Liver (tissue), 8 donors: ENCODE measurements at regions not wholly inside any gene's neighbourhood (a gene's known extent, or its start where the extent isn't known, plus 50 kb on each side); places are given as distances from the start of the nearest gene placed in this dataset.

ENCODE experiments used
- DNase-seq: peaks from one replicate; pipeline ENCODE4 v3.0.0-alpha.2; 2017; ENCODE audit warnings: low spot score
- H3K27ac ChIP-seq, 2 donors: one replicate each; pipeline ENCODE4 v1.7.0; 2013; ENCODE audit warnings: inconsistent platforms in 2 of 2, low read length in 2 of 2, control low read depth in 1 of 2, low read depth in 1 of 2, mild to moderate bottlenecking in 1 of 2
- H3K27me3 ChIP-seq, 4 donors: one replicate each; pipeline versions ENCODE4 v1.6.1 to v1.7.0; 2013; ENCODE audit warnings: low read length in 3 of 4, inconsistent platforms in 1 of 4, mild to moderate bottlenecking in 1 of 4, moderate library complexity in 1 of 4; ENCODE audit not compliant: control insufficient read depth in 4 of 4, insufficient read depth in 4 of 4
- H3K36me3 ChIP-seq, 4 donors: one replicate each; pipeline versions ENCODE4 v1.6.1 to v1.7.0; 2013; ENCODE audit warnings: low read length in 3 of 4, mild to moderate bottlenecking in 3 of 4, low read depth in 1 of 4, moderate library complexity in 1 of 4; ENCODE audit not compliant: control insufficient read depth in 4 of 4, insufficient read depth in 3 of 4
- H3K4me1 ChIP-seq, 4 donors: one replicate each; pipeline versions ENCODE4 v1.6.1 to v1.7.0; 2013; ENCODE audit warnings: low read length in 3 of 4, mild to moderate bottlenecking in 3 of 4, moderate library complexity in 1 of 4; ENCODE audit not compliant: control insufficient read depth in 4 of 4, insufficient read depth in 4 of 4
- H3K4me3 ChIP-seq, 3 donors: one replicate each; pipeline versions ENCODE4 v1.6.1 to v1.7.0; 2013; ENCODE audit warnings: low read length in 3 of 3, control low read depth in 1 of 3, low read depth in 1 of 3, mild to moderate bottlenecking in 1 of 3
- H3K9ac ChIP-seq, 2 donors: one replicate each; pipeline ENCODE4 v1.7.0; 2013; ENCODE audit warnings: low read length in 2 of 2, mild to moderate bottlenecking in 2 of 2, moderate library complexity in 2 of 2, control low read depth in 1 of 2, low read depth in 1 of 2
- H3K9me3 ChIP-seq, 4 donors: one replicate each; pipeline versions ENCODE4 v1.6.1 to v1.7.0; 2013; ENCODE audit warnings: low read length in 3 of 4; ENCODE audit not compliant: control insufficient read depth in 4 of 4
- ATF3 ChIP-seq: IDR thresholded peaks from 2 replicates; pipeline ENCODE4 v1.6.1; 2016; ENCODE audit warnings: antibody characterized with exemption
- CTCF ChIP-seq: fragments of 150-350 bp; IDR thresholded peaks from 2 replicates; pipeline ENCODE4 v1.5.1; 2017; ENCODE audit warnings: improper control_type of control experiment, low read depth, low read length; ENCODE audit not compliant: missing input control
- EGR1 ChIP-seq, 2 donors: IDR thresholded peaks; 2 replicates each; pipeline ENCODE4 v1.6.1; 2016 to 2018; ENCODE audit warnings: antibody characterized with exemption in 2 of 2, low read depth in 2 of 2
- FOXA1 ChIP-seq: IDR thresholded peaks from 2 replicates; pipeline ENCODE4 v1.6.1; 2016; ENCODE audit warnings: antibody characterized with exemption
- FOXA2 ChIP-seq: IDR thresholded peaks from 2 replicates; pipeline ENCODE4 v1.6.1; 2016; ENCODE audit warnings: antibody characterized with exemption
- GABPA ChIP-seq, 2 donors: IDR thresholded peaks in 1 of 2; conservative IDR thresholded peaks in 1 of 2; 2 replicates each; pipeline ENCODE4 v1.6.1; 2016; ENCODE audit warnings: antibody characterized with exemption in 2 of 2, mild to moderate bottlenecking in 1 of 2, moderate library complexity in 1 of 2
- HNF4A ChIP-seq, 2 donors: conservative IDR thresholded peaks; 2 replicates each; pipeline ENCODE4 v1.6.1; 2016; ENCODE audit warnings: antibody characterized with exemption in 2 of 2, mild to moderate bottlenecking in 2 of 2
- HNF4G ChIP-seq: IDR thresholded peaks from 2 replicates; pipeline ENCODE4 v1.6.1; 2016; ENCODE audit warnings: antibody characterized with exemption
- JUND ChIP-seq, 2 donors: IDR thresholded peaks; 2 replicates each; pipeline ENCODE4 v1.6.1; 2016; ENCODE audit warnings: antibody characterized with exemption in 2 of 2
- MAX ChIP-seq: IDR thresholded peaks from 2 replicates; pipeline ENCODE4 v1.6.1; 2016; ENCODE audit warnings: antibody characterized with exemption
- NR2F2 ChIP-seq: IDR thresholded peaks from 2 replicates; pipeline ENCODE4 v1.6.1; 2016; ENCODE audit warnings: antibody characterized with exemption
- RAD21 ChIP-seq, 2 donors: IDR thresholded peaks; 2 replicates each; pipeline ENCODE4 v1.6.1; 2016; ENCODE audit warnings: antibody characterized with exemption in 2 of 2, mild to moderate bottlenecking in 2 of 2
- REST ChIP-seq: IDR thresholded peaks from 2 replicates; pipeline ENCODE4 v1.6.1; 2016; ENCODE audit warnings: antibody characterized with exemption, mild to moderate bottlenecking
- RXRA ChIP-seq, 2 donors: IDR thresholded peaks; 2 replicates each; pipeline ENCODE4 v1.6.1; 2017 to 2018; ENCODE audit warnings: antibody characterized with exemption in 2 of 2, mild to moderate bottlenecking in 1 of 2
- SP1 ChIP-seq: IDR thresholded peaks from 2 replicates; pipeline ENCODE4 v1.6.1; 2018; ENCODE audit warnings: antibody characterized with exemption, mild to moderate bottlenecking
- TAF1 ChIP-seq: conservative IDR thresholded peaks from 2 replicates; pipeline ENCODE4 v1.6.1; 2016; ENCODE audit warnings: antibody characterized with exemption, mild to moderate bottlenecking
- YY1 ChIP-seq: IDR thresholded peaks from 2 replicates; pipeline ENCODE4 v1.6.1; 2016; ENCODE audit warnings: antibody characterized with exemption, mild to moderate bottlenecking
- WGBS: extraction: QIAGEN DNeasy Blood & Tissue Kit; methylation state at CpG from one replicate; pipeline ENCODE4 v1.1.7; 2013; 5-methylcytosine and 5-hydroxymethylcytosine counted together
- TF ChIP-seq, protein P1 (sequence below): IDR thresholded peaks from 2 replicates; pipeline ENCODE4 v1.6.1; 2016; ENCODE audit warnings: antibody characterized with exemption
- donor health status: healthy.
- donor health status: healthy.
- donor health status: healthy.
- donor health status: healthy.
- donor health status: healthy.

DNA sequence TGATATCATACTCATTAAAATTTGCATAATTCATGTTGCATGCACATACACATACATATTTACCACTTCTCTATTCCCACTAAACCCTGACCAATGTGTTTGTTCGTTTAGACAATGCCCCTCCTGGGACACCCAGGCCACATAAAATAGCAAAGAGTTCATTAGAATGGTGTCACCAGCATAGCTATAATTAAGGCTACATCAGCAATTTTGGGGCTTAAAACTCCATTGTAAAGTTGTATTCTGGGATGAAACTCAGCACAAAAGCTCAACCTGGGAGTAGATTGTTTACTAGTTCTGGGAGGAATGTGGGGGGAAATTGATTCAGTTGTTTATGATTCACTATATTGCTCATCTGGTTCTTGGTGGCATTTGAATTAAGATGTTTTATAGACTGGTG is 522.2 kb upstream of the SUCLG2 start:
- Histone ChIP-seq H3K27me3 (no peaks in the 10 kb centered on the region), H3K27ac (no peak overlapping the region), H3K9me3 (peaks cover 2 to 16% (median 4%) of the 10 kb centered on the region in 4 donors), H3K36me3 (no peaks in the 10 kb centered on the region), H3K9ac (no peak overlapping the region), H3K4me3 (no peak overlapping the region), H3K4me1 (no peaks in the 10 kb centered on the region)
- TF ChIP-seq RXRA (IDR thresholded peaks at IDR 0.05), result no peak
- TF ChIP-seq ATF3, result no peak
- TF ChIP-seq YY1, result no peak
- no peak for TF ChIP-seq CTCF
- TF ChIP-seq FOXA1, result no peak
- TF ChIP-seq FOXA2, result no peak
- TF ChIP-seq HNF4A (conservative IDR thresholded peaks at IDR 0.05), result no peak
- TF ChIP-seq JUND (IDR thresholded peaks at IDR 0.05), result no peak
- TF ChIP-seq NR2F2, result no peak
- TF ChIP-seq TAF1, result no peak
- no peak for TF ChIP-seq GABPA (IDR thresholded peaks at IDR 0.05 in 1 of 2, conservative IDR thresholded peaks at IDR 0.05 in 1 of 2)
- no peak for TF ChIP-seq SP1
- no peak for TF ChIP-seq HNF4G
- TF ChIP-seq, protein P1, sequence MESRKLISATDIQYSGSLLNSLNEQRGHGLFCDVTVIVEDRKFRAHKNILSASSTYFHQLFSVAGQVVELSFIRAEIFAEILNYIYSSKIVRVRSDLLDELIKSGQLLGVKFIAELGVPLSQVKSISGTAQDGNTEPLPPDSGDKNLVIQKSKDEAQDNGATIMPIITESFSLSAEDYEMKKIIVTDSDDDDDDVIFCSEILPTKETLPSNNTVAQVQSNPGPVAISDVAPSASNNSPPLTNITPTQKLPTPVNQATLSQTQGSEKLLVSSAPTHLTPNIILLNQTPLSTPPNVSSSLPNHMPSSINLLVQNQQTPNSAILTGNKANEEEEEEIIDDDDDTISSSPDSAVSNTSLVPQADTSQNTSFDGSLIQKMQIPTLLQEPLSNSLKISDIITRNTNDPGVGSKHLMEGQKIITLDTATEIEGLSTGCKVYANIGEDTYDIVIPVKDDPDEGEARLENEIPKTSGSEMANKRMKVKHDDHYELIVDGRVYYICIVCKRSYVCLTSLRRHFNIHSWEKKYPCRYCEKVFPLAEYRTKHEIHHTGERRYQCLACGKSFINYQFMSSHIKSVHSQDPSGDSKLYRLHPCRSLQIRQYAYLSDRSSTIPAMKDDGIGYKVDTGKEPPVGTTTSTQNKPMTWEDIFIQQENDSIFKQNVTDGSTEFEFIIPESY, result no peak
- 43% methylated on average over 1 of the region's 1 CpG for WGBS
- DNase-seq, result no peak

- Histone ChIP-seq H3K4me3 (no peak overlapping the region), H3K27me3 (no peaks in the 10 kb centered on the region), H3K9ac (no peak overlapping the region), H3K36me3 (no peaks in the 10 kb centered on the region), H3K27ac (no peak overlapping the region), H3K4me1 (no peaks in the 10 kb centered on the region), H3K9me3 (peaks cover 5 to 23% (median 8%) of the 10 kb centered on the region in 4 donors)
- TF ChIP-seq HNF4G (no peak), HNF4A (conservative IDR thresholded peaks at IDR 0.05) (no peak), RAD21 (IDR thresholded peaks at IDR 0.05) (no peak), FOXA2 (no peak), REST (no peak), JUND (IDR thresholded peaks at IDR 0.05) (no peak), MAX (no peak), NR2F2 (no peak), EGR1 (IDR thresholded peaks at IDR 0.05; ENCODE audit: low read depth in 2 of 2) (no peak), SP1 (no peak), TAF1 (no peak)
- 57% methylated on average over 3 of the region's 3 CpGs for WGBS
- no peak for DNase-seq
These were observed 518.7 kb upstream of the SUCLG2 start for GRCh38 chr3:68173012-68173634.
